Skeletal muscle satellite cell (primary cell): ENCODE measurements at regions not wholly inside any gene's neighbourhood (a gene's known extent, or its start where the extent isn't known, plus 50 kb on each side); places are given as distances from the start of the nearest gene placed in this dataset.
"Not testable (repeated sequence)": the region's sequence is repeated elsewhere in the genome, so short reads cannot be mapped to it uniquely, and the experiment has no call there.

Experiments
- H3K27me3 ChIP-seq: 2 replicates; pipeline ENCODE4 v1.7.0; 2013; ENCODE audit warnings: low read length; ENCODE audit not compliant: control insufficient read depth, insufficient read depth
- H3K36me3 ChIP-seq: 2 replicates; pipeline ENCODE4 v1.7.0; 2013; ENCODE audit warnings: mild to moderate bottlenecking, control low read depth, low read length; ENCODE audit not compliant: insufficient read depth
- H3K4me1 ChIP-seq: 2 replicates; pipeline ENCODE4 v1.7.0; 2013; ENCODE audit warnings: low read length; ENCODE audit not compliant: control insufficient read depth, insufficient read depth
- H3K4me2 ChIP-seq: 2 replicates; pipeline ENCODE4 v1.7.0; 2013; ENCODE audit warnings: mild to moderate bottlenecking, low read length
- H3K4me3 ChIP-seq: 2 replicates; pipeline ENCODE4 v1.7.0; 2013; ENCODE audit warnings: low read length
- H3K9ac ChIP-seq: 2 replicates; pipeline ENCODE4 v1.7.0; 2013; ENCODE audit warnings: mild to moderate bottlenecking, low read depth, low read length, moderate library complexity
- H3K9me3 ChIP-seq: replicated peaks from 2 replicates; pipeline ENCODE4 v1.7.0; 2013; ENCODE audit warnings: mild to moderate bottlenecking, control low read depth, low read length

DNA sequence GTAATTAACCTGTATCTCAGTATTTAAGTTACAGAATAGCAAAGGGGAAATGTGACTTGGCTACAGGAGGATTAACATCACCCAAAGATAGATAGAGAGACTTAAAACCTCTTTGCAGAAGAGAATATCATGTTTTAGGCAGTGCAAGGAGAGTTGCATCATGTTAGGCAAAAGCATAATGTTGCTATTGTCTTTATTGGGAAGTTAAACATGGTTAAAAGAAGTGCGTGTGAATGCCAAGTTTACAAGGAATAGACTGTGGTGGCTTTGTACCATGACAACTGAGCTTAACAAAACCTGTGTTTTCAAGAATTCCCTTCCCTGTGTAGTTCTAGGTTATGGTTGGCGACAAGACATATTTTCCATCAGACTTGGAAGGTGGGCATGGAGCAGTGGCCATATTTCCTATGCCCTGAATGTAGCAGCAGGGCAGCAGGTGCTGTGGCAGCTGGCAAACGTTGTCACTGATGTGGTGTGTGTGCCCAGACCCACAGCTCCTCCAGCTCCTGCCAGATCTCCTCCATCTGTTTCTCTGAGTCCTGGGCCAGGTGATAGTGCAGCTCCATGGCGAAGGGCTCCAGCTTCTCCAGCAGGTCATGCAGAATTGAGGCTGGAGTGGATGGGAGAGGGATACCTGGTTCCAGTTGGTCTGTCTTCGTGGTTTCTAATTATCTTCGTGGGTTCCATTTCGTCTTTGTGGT is 163.3 kb downstream of the QRSL1 start:
- H3K4me2 ChIP-seq = no peak overlapping the region
- no peaks in the 10 kb centered on the region for H3K4me1 ChIP-seq
- H3K9me3 ChIP-seq = no peaks in the 10 kb centered on the region
- no peaks in the 10 kb centered on the region for H3K36me3 ChIP-seq
- H3K9ac ChIP-seq = no peak overlapping the region
- H3K4me3 ChIP-seq = no peak overlapping the region
- H3K27me3 ChIP-seq = peaks cover 32% of the 10 kb centered on the region

DNA sequence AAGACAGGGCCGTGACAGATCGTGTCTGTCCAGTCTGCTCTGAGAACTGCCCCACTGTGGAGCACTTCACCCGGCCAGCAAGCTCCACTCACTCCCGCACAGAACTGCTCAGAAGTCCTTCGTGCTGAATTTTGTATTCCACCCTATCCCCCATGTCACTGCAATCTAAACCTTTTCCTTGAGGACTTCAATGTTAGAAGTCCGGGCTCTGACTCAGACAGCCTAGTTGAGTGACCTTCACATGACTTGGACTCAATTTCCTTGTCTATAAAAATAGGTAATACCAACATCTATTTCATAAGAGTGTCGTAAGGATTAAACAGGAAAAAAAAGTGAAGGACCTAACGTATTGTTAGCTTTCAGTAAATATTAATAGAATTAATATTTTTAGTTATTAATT is 161.6 kb downstream of the QRSL1 start:
- no peaks in the 10 kb centered on the region for H3K9me3 ChIP-seq
- H3K27me3 ChIP-seq = peaks cover 28% of the 10 kb centered on the region
- no peak overlapping the region for H3K9ac ChIP-seq
- no peak overlapping the region for H3K4me3 ChIP-seq
- no peak overlapping the region for H3K4me2 ChIP-seq
- H3K36me3 ChIP-seq = no peaks in the 10 kb centered on the region
- H3K4me1 ChIP-seq = no peaks in the 10 kb centered on the region

DNA sequence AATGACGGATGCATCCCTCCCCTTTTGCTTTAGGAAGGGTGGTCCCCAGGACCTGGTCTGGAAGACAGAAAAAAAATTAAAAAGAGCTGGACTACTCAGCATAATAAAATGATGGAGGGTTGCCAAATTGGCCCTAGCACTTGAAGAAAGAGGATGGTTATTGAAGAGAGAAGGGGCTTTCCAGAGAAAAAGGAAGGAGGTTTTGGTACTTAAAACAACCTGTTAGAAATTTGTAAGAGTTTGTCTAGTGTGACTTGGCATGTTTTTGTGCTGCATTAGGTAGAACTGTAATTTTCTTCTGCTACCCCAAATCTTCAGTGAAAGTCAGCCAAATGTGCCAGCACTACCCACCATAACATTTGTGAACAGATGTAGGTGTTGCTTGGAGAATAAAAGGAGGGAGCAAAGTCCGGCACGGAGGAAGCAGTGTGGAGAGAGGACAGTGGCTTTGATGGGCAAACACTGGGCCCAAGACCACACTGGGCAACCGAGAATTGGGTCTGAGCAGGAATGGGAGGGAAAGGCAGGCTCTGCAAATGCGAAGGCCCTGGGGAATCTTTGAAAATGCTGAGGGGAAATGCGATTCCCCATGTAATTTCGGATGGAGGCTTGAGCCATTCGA is 160.9 kb downstream of the QRSL1 start:
- Histone ChIP-seq H3K9me3 (no peaks in the 10 kb centered on the region), H3K36me3 (no peaks in the 10 kb centered on the region), H3K4me3 (no peak overlapping the region), H3K9ac (no peak overlapping the region), H3K4me2 (no peak overlapping the region), H3K27me3 (peaks cover 28% of the 10 kb centered on the region), H3K4me1 (no peaks in the 10 kb centered on the region)

DNA sequence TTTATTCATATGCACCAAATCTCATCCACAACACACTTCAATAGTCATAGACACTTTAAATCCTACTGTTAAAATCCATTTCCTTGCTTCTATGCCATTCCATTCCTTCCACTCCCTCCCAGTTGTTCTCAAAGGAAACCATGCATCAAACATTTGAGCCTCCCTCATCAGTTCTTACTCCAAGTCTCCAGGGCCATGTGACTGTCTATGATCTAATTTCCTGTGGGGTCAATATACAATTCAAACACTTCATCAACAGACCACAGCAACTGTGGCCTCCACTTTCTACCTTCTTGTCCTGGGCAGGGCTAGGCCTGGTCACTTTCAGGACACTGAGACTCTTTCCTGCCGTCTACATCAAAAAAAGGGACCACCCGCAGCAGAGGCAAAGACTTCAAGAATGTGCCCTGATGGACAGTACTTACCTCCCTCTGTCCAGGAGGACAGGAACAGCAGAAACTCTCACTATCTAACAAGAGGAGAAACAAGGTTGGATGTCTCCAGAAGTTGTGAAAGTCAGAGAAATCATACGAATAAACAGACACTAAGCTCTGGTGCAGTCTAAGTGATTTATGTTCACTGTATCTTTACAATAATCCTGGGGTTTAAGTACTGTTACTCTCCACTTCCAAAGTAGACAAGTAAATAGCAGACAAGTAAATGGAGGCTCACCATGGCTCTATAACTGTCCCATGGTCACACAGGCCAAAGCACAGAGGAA is 160.2 kb downstream of the QRSL1 start:
- H3K4me2 ChIP-seq = no peak overlapping the region
- H3K9me3 ChIP-seq = no peaks in the 10 kb centered on the region
- no peak overlapping the region for H3K9ac ChIP-seq
- no peaks in the 10 kb centered on the region for H3K36me3 ChIP-seq
- H3K27me3 ChIP-seq = peaks cover 28% of the 10 kb centered on the region
- H3K4me3 ChIP-seq = no peak overlapping the region
- H3K4me1 ChIP-seq = no peaks in the 10 kb centered on the region

DNA sequence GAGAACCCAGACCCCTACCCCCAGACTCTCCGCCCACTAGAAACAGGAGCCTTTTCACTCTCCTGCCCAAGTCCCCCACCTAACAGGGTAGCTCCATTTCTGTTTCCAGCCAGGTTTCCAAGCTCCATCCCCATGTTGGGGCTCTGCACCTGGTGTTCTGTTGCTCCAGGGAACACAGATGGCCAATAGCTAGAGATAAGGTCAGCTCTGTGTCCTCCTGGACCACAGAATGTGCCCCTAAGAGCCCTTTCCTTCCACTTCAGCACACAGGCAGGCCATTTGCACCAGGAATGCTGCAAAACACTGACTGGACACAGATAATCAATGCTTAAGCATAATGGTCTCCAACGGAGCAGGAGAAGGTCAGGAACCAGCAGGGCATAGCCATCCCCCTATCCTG is 159.4 kb downstream of the QRSL1 start:
- Histone ChIP-seq H3K4me2 (no peak overlapping the region), H3K9ac (no peak overlapping the region), H3K9me3 (no peaks in the 10 kb centered on the region), H3K4me3 (no peak overlapping the region), H3K27me3 (peaks cover 27% of the 10 kb centered on the region), H3K4me1 (no peaks in the 10 kb centered on the region), H3K36me3 (no peaks in the 10 kb centered on the region)

DNA sequence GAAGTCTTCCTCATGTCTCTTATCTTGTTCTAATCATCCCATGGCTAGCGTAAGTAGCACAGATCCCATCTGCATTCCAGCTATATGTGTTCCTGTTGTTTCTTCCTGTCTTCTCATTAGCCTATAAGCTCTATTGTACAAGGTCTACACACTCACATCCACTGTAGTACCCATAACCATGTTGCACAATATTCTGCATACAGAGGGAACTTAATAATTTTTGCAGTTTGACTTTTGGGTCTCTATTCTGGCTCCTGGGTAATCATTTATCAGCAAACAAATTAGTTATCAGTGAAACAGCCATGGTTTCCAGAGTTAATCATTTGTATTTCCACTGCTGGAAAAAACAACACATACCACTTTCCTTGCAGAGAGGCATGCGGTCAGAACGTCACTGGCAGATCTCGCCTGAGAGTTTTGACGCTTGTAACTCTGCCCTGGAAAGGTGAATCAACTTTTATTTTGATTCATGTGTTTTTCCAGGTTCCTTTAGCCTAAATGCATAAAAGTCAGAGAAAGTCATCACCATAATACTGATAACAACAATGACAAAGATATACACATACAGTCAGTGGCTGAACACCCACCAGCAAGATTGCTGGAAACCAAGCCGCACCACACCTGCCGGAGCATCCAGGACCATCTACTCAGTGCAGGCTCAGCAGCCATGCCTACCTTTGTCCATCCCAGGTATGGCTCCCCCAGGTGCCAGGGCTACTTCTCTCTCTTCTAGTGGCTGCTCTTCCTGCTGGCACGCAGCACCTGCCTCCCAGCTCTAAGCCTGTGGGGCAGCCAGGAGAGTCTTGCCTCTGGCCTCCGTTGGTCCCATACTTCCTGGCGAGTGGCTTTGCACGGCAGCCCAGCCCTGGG is 158.2 kb downstream of the QRSL1 start:
- Histone ChIP-seq H3K27me3 (peaks cover 15% of the 10 kb centered on the region), H3K4me3 (no peak overlapping the region), H3K4me2 (no peak overlapping the region), H3K4me1 (no peaks in the 10 kb centered on the region), H3K9me3 (no peaks in the 10 kb centered on the region), H3K9ac (no peak overlapping the region), H3K36me3 (no peaks in the 10 kb centered on the region)

DNA sequence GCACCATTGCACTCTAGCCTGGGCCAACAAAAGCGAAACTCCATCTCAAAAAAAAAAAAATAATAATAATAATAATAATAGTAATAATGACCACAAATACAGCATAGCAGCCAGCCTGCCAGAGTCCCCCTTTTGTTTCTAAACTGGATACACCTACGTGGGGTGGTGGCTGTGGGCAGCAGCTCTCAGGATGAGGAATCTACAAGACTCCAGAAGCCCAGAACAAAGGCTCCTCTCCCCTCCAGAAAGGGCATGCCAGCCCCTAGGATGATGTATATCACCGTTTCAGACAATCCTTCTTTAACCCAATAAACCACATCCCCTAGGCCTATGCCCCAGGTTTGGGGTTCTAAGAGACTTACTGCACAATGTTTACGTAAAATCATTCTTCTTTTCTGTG is 155.9 kb downstream of the QRSL1 start:
- Histone ChIP-seq H3K27me3 (peaks cover 7% of the 10 kb centered on the region), H3K9me3 (no peaks in the 10 kb centered on the region), H3K4me2 (no peak overlapping the region), H3K4me3 (no peak overlapping the region), H3K36me3 (no peaks in the 10 kb centered on the region), H3K9ac (no peak overlapping the region), H3K4me1 (no peaks in the 10 kb centered on the region)

DNA sequence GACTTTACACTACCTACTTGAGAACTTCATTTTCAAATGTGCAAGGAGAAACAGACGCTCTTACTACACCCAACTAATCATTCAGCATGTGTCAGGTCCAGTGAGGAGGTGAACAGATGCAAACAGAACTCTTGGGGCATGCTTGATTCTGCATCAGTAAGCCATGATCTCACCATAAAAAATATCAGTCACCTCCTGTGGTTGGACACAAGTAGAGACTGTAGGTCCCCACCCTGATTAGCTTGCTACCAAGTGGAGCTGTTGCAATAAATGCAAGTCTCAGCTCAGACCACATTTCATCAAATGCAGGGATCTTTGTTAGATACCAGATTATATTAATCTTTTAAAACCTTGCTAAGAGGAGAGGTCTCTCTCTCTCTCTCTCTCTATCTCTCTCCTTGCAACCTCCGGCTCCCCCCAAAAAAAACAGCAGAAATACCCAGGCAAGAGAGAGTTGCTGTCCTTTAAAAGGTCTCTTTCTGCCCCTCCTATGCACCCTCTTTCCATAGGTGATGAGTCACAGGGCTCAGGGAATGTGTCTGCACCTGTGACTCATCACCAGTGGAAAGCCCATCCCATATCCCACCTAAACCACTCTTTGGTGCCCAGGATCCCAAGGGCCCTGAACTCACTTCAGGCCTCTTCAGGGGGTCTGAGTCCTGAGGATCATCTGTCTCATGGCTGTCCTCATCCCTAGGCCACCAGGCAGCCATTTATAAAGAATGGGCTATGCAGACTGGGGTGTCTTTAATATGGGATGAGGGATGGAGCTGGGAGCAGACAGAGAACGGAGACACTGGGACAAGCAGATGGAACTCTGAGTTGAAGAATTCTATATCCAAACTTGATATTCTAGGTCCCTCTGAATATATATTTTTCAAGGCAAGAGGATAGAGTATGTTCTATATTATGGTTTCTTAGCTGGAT is 154.5 kb downstream of the QRSL1 start:
- Histone ChIP-seq H3K36me3 (no peaks in the 10 kb centered on the region), H3K4me3 (no peak overlapping the region), H3K9ac (no peak overlapping the region), H3K4me1 (no peaks in the 10 kb centered on the region), H3K27me3 (peaks cover 4% of the 10 kb centered on the region), H3K4me2 (no peak overlapping the region), H3K9me3 (no peaks in the 10 kb centered on the region)

DNA sequence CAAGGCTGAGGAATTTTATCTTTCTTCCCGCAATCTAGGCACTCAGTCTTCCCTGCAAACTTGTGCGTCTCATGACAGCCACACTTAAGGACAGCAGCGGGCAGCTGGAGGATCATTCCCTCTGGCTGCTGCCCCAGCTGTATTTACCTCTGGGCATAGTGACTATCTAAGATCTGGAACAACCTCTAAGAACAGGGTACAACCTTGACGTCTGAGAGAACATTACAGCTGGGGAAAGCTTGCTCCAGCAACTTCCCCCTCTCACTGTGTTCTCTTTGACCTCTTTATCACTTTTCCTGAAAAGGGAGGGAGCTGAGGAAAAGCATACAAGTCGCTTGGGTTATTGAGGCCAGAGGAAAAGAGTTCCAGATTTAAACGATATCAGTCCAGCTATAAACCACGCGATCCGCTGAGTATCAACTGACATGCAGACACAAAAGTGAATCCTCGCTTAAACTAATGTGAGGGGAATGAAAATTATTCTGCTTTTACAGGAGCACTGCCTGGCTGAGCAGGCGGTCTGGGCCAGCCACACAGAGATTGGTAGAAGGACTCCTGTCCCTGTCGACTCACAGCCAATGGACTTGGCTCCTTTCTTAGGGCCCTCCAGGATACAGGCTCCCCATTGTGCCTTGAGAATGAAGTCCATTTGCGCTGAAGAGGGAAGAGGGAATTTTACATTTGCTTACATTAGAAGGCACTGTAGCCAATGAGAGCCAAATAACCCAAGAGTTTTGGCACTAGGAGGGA is 153.3 kb downstream of the QRSL1 start:
- Histone ChIP-seq H3K4me1 (no peaks in the 10 kb centered on the region), H3K4me2 (no peak overlapping the region), H3K27me3 (no peaks in the 10 kb centered on the region), H3K9ac (no peak overlapping the region), H3K36me3 (no peaks in the 10 kb centered on the region), H3K4me3 (no peak overlapping the region), H3K9me3 (no peaks in the 10 kb centered on the region)

DNA sequence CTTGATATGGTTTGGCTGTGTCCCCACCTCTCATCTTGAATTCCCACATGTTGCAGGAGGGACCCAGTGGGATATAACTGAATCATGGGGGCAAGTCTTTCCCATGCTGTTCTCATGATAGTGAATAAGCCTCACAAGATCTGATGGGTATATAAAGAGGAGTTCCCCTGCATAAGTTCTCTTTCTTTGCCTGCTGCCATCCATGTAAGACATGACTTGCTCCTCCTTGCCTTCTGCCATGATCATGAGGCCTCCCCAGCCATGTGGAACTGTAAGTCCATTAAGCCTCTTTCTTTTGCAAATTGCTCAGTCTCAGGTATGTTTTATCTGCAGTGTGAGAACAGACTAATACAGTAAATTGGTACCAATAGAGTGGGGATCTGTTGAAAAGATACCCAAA is 150.2 kb downstream of the QRSL1 start:
- not testable (repeated sequence) for H3K9ac ChIP-seq, H3K4me1 ChIP-seq, H3K27me3 ChIP-seq, H3K36me3 ChIP-seq, H3K4me2 ChIP-seq, H3K4me3 ChIP-seq, H3K9me3 ChIP-seq
